HG03159 (cell line): ENCODE measurements at regions not wholly inside any gene's neighbourhood (a gene's known extent, or its start where the extent isn't known, plus 50 kb on each side); places are given as distances from the start of the nearest gene placed in this dataset.

ENCODE experiments used
- ATAC-seq: cut with Tn5 transposase; IDR thresholded peaks from one replicate; pipeline ENCODE4 v1.9.1; 2021; ENCODE audit warnings: mild to moderate bottlenecking, moderate library complexity; ENCODE audit not compliant: unreplicated experiment

DNA sequence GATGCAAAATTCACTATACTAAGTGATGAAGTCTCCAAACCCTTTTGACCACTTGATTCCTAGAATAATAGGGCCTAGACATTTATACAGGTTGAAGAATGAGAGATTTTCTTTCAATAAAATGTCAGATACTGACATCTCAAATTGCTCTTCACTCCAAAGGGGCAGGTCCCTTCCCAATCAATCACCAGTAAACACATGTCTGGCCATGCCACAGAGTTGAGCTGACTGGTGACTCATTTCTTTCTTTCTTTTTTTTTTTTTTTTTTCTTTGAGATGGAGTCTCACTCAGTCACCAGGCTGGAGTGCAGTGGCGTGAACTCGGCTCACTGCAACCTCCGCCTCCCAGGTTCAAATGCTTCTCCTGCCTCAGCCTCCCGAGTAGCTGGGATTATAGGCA is 388.6 kb upstream of the BTBD3 start:
- ATAC-seq = no peak

DNA sequence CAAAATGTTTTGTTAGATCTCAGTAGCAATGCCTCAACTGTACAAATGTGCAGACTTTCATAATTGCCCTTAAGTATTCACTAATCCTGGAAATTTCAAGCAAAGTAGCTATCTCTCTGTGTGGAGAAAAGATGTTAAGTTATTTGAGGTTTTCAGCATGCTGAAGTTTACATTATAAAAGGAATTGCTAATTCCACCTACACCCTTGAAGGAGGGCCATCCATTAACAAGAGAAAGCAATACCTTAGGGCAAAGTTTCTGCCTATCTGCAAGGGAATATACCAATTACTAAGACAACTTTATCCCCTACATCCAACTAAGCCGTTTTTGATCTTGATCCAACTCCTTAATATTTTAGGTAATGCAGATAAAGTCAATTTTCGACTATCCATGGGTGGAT is 380.7 kb upstream of the BTBD3 start:
- ATAC-seq = no peak

DNA sequence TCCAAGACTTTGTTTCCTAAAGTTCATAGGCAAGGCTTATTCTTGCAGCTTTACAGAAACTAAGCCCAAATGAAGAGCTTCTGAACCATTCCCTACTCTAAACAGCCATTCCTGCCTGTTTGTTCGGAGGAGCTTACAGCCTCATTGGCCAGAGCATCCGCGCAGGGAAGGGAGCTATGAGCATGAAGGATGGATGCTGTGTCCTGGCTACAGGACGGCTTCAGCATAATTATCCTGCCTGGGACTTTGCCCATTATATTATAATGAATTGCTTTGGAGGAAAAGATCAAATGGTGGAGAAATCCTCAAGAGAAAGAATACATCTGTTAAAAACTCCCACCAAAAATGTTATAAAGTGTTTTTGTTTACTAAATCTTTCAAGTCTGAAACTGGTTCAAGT is 378.2 kb upstream of the BTBD3 start:
- ATAC-seq = no peak

DNA sequence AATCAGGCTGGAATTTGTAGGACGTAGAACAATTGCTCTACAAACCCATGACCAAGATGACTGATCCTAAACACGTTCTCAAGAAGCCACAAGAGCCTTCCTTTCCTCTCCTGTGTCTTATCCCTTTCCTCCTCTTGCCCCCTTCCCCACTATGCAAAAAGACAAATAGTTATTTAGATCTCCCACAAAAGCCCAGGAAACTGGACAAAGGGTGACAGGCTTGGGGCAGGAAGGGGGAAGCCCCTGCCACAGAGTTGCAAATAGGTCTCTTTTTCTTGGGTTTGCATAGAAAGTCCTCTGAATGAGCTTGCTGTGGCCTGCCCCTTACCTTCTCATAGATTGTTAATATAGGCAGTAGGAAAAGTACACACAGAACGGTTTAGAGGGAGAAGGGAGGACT is 377.1 kb upstream of the BTBD3 start:
- no peak for ATAC-seq

DNA sequence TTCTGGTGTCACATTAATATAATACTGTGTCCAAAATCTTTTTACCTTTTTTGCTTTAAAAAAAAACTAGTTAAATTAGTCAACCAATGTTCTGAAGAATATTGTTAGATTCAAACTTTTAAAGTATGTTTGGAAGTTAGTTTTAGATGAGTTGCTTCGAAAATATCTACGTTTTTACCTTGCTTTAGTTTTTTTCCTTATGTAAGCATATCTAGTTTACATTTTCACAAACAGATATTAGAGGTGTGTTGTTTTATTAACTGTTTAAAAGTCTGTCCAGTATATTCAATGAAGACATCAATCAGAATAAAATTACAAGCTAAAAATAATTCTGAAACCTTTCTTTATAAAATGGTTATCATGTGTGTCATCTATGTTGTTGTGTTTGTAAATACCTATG is 375.0 kb upstream of the BTBD3 start:
- no peak for ATAC-seq

DNA sequence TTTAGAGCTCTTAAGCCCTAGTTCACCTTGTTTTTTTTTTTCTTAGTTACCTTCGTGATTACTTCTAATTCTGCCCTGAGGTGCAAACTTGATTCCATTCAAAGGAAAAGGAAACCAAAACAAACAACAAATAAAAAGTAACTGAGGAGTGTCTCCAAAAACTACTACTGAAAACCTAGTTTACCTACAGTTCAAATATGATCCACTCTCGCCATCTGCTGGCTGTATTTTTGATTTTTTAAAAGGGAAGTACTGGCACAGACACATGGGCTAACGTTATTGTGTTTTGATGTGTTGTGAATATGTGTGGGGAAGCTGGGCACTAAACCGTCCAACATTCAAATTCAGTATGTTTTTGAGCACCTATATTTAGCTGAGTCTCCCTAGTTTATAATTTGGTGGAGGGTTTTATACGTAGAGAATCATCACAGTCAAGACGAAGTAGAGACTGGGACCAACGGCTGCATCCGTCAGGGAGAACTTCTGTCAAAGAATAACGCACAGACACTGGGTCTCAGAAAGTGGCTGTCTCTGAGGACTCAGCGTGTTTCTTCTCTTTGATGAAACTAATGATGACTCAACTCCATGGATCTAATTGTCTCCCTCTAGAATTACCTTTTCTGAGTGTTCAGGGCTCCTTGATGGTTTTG is 373.5 kb upstream of the BTBD3 start:
- ATAC-seq = peak; percentile 81

DNA sequence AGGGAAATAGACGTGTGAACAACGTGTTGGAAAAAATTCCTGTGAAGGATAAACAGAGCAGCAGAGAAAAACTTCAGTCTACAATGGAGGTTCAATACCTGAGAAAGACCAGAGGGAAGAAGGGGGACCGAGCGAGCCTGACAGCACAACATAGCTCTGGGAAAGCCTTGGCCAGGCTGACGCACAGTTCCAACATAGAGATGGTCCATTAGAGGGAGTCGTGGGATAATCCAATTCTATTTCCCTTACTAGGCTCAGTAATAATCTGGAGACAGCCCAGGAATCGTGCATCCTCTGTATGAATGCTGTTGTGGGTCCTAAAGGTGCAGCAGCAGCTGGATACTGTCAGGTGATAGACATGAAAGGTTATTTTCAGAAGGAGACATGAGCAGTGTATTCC is 370.8 kb upstream of the BTBD3 start:
- no peak for ATAC-seq

DNA sequence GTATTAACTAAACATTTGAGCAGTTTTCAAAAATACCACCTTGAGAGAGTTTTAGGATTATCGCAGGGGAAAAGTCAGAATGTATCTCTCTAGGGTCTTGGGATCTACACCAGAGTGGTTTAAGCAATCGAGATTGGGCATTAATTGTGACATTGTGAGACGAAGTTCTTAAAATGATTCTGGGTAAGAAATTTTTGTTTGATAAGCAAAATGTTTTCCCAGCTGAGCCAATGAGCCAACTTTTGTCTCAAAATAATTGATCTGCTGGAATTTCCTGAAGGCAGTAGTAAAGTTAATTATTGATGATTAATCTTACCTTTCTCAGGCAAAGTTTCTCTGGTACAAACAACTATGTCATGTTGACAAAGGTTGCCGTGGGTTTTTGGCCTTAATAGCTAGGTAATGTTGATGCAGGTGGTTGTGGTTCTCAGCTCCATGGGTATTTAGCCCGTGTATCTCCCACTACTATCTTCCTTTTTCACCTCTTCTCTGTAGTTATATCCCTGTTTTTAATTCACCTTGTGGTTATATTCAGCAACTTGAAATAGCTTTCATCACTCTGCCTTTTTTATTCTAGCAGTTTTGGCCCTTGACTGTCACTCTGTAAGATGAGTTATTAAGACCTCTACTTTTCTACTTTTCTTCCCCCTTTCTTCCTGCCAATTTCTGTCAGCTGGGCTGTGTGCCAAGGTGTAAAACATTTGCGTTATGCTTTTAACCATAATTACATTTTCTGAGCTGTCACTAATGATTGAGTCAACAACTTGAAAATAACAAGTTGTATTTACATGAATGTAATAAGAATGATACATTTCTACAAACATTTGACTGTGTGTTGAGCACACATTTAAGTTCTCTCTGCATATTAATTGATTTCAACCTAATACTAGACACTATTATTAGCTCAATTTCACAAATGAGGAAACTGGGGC is 368.3 kb upstream of the BTBD3 start:
- no peak for ATAC-seq

DNA sequence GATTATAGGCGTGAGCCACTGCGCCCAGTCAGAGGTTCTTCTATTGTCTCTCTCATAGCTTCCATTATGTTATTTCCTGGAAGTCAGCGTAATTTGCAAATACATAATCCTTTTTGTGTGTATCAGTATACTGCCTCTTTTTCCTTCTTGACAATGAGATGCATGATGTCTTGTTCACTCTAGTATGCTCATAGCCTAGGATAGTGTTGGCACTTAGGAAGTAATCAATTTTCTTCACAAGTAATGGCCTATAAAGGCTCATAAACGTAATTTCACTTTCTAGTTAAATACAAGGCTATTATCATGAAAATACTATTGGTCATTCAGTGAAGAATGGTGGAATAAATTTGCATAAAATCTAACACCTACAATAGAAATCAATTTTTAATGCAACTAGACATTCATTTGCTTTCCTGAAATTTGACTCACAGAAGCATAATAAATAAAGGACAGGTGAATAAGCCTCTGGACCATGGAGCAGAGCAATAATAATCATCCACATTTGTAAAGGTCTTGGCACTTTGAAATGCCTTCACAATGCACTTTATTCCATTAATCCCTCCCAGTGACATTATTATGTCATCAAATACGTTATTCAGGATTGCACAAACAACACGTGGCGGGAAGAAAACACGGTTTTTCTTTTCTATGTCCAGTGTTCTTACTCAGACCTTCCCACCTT is 366.9 kb upstream of the BTBD3 start:
- ATAC-seq = no peak

DNA sequence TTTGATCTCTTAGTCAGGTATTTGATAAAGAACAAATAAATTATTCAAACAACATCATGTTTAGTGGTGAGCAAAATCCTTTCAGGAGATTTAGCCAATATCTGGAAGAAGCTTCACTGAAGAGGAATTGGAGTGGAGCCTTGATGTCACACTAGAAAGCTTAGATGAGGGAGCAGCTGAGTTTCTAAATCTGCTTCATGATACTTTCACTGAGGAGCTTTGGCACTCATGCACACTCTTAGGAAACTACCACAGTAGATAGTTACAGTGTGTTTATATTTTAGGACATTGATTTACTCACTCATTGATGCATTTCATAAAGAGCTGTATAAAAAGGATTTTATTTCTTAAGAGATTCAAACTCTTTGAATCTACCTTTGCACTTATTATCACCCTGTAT is 366.2 kb upstream of the BTBD3 start:
- ATAC-seq = no peak

DNA sequence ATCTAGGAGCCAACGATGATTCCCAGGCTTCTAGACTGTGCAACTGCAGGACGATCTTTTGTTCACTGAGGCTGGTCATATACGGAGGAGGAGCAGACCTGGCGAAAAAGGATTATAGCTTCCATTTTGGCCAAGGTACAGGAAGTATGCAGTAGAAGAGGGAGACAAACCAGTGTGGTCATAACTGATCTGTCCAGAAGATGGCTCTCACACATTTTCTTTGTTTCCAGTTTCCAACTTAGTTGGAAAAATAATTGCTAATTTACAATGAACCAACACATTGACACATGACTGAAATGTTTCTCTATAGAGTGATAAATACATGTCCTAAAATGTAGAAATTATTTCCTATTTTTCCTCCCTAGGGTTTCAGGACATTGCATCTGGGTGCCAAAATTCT is 364.1 kb upstream of the BTBD3 start:
- ATAC-seq = no peak

DNA sequence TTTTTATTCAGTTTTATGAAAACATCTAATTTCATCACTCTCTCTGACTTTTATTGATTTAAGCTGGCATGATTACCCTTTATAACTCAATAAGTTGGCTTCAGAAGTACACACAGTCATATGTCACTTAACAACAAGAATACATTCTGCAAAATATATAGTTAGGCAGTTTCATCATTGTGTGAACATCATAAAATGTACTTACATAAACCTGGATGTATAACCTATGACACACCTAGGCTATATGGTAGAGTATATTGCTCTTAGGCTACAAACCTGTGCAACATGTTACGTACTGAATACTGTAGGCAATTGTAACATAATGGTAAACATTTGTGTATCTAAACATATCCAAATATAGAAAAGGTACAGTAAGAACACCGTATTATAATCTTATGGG is 362.2 kb upstream of the BTBD3 start:
- no peak for ATAC-seq

DNA sequence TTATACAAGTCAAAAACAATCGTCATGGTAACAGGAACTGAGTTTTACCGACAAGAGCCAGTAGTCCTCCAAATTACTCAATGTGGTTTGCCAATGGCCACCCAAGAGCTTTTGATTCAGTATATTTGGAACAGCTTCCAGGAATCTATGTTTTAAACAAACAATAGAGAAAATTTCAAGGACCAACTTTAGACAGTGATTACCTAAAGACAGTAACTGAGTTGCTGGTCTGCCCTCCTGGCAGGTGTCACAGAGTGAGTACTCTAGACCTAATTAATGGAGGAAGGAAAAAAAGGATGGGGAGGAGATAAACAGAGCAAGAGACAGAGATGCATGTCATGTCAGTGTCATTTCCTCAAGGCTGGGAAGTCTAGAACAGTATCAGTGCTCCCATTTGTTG is 361.3 kb upstream of the BTBD3 start:
- no peak for ATAC-seq

DNA sequence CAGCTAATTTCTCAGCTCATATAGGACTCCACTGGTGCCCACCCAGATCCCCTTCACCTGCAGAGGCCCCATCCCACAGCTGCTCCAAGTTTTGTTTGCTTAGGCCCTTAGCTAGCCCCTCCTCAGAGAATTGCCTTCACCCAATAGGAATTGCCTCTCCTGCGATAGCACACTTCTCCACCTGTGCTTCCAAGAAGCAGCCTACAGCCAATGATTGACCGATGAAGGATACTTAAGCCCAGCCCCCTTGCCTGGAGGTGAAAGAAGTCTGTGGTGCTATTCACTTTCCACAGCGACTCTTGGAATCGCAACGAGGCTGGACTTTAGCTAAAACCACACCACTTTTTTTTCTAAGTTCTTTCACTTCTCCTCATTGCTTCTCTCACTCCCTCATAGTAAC is 353.2 kb upstream of the BTBD3 start:
- no peak for ATAC-seq

DNA sequence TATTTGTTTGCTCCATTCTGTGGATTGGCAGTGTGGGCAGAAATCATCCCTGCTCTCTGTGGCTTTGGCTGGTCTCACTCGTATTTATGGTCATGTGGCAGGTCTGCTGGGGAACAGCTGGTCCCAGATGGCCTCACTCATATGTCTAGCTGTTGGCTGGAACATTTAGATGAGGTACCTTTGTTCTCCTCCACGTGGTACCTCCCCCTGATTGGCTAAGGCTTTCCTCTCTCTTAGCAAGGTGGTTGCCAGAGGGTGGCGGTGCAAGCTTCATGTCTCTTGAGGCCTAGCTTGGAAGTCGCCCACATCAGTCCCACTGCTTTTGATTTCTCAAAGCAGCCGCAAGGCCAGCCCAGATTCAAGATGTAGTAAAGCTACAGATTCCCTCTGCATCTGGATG is 348.5 kb upstream of the BTBD3 start:
- ATAC-seq = no peak

DNA sequence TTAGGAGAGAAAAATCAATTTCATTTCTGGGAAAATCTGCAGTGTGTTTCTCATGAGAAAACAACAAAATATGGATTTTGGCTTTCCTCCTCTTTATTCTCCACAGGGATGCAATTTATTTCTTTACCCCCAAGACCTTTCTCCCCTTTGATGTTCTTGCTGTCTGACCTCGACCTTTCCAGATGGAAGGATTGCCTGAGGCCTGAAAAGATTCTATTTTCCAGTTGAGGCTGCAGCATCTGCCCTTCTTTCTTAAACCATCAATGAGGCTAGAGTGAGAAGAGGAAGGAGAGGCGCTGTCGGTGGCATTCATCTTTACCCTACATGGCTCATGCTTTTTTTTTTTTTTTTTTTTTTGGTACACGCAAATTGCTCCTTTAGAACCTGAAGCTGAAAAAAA is 344.2 kb upstream of the BTBD3 start:
- ATAC-seq = no peak

DNA sequence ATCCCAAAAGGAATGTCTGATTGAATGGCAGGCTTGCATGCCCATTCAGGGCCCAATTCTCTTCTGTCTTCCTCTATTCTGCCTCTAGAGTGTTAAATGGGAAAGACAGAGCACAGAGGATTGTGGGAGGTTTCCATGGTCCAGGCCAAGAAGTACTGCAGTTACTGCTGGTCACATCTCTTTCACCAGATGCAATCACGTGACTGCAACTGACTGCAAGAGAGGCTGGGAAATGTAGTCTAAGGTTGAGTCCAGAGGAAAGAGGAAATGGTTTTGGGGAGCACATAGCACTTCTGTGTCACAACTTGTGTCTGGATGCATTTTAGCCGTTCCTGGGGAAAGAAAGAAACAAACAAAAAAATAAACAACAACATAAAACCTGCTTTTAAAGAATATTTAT is 336.4 kb upstream of the BTBD3 start:
- no peak for ATAC-seq

DNA sequence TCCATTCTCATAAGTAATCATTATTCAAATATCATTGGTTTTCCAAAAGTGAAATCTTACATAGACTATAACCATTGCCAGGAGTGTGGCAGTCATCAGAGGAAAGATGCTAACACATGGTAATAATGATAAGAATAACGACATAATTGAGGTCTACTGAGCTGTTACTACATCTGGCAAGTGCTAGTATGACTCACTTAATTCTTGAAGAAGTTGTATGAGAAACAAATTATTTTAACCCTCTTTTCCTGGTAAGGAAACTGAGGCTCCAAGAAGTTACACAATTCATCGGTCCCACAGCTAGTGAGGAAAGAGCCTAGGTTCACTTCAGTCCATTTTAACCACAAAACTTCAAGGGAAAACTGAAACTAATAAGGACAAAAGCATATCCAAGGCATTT is 335.6 kb upstream of the BTBD3 start:
- ATAC-seq = no peak

DNA sequence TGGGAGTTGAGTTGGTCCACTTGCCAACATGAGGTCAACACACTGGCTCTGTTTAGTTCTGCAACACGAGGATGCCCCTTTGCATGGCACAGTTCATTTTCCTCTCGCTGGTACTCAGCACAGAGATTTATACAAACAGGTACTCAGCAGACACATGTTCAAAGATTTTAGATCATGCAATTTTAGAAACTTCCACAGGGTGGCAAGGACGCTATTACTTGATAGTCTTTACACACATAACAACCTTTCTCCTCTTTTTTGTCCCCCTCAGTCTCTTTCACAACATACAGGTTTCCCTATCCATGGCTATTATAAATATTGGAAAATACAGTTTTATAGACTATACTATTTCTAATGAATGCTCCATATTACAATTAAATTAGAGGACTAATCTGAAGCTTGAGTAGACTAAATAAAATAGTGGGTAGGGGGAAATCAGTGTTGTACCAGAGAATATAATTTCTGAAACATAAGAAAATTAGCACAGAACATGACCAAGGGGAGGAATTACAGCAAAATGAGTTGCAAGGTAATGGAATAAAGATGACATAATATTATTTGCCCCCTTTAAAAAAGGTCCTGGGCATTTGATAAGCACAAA is 331.8 kb upstream of the BTBD3 start:
- ATAC-seq = no peak

DNA sequence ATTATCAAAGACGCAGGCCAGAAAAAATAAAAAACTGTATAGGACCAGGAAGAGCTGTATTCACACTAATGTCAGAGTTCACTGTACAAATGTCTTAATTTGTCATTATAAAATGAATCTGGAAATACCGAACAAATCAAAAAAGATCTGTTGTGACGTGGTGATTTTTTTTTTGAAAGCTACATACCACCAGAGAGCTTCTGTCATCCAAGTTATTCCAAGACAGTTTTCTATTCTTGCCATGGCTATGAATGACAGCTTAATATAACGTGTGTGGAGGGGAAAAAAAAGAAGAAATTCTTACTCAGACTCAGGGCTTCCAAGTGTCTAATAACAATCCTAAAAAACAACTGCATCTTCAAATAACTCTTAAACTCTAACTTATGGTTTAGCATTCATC is 328.8 kb upstream of the BTBD3 start:
- no peak for ATAC-seq

DNA sequence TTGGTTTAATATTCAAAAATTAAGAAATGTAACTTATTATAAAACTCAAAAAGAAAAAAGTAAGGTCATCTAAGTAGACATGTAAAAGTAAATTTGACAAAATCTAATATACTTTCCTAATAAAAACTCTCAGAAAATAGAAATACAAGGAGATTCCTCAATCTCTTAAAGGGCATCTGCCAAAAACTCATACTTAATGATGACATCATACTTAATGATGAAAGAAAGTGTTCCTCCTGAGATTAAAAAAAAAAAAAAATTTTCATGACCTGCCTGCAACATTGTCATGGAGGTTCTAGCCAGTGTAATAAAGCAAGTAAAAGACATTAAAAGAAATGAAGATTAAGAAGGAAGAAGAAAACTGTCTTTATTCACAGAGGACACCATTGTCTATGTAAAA is 325.7 kb upstream of the BTBD3 start:
- ATAC-seq = no peak

DNA sequence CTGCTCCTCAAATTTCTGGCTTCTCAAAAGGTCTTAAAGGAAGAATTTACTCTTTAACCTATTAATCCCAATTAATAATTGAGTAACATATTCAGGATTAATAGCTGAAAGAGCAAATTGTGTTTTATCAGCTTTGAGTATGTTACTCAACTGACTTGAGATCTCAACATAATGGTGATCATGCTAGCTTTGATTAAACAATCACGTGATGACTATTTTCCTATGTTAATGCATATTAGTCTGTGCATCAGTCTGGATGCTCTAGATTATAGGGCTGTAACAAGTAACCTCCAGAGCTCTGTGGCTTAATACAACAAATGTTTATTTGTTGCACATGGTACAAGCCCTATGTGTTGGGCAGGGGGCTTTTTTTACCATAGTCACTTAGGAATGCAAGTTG is 313.4 kb upstream of the BTBD3 start:
- no peak for ATAC-seq
